ENCODE measurements at regions not wholly inside any gene's neighbourhood (a gene's known extent, or its start where the extent isn't known, plus 50 kb on each side); places are given as distances from the start of the nearest gene placed in this dataset.

- no peak overlapping the region for H3K4me3 ChIP-seq
- DNase-seq (ENCODE audit: low read depth, low spot score): no peak
- ChIA-PET CTCF (no interaction called here), SMC1A (ENCODE audit: uncharacterized antibody, unreplicated experiment) (interaction anchor here (1.1 kb wide), 1 partner anchor 10 kb away, joined by 3 read pairs; no protein-coding TSS in a partner anchor), RAD21 (ENCODE audit: unreplicated experiment) (no interaction called here), POLR2A (no interaction called here)
- H3K4me2 ChIP-seq (ENCODE audit: control insufficient read depth, insufficient read depth): no peak overlapping the region
- H4K20me1 ChIP-seq (ENCODE audit: control insufficient read depth, insufficient read depth): no peaks in the 10 kb centered on the region
- no peak overlapping the region for H3K9ac ChIP-seq (ENCODE audit: control insufficient read depth, insufficient read depth, low read length)
- no peaks in the 10 kb centered on the region for H3K36me3 ChIP-seq (ENCODE audit: control insufficient read depth in 2 of 2, insufficient read depth in 2 of 2, low read length in 1 of 2)
- no peaks in the 10 kb centered on the region for H3K4me1 ChIP-seq (ENCODE audit: control insufficient read depth, insufficient read depth, low read length)
- BruUV-seq (replicated peaks): no TSS peak
- in situ Hi-C loops (cut with MboI) (no loop called here), intact Hi-C loops (cut with micrococcal nuclease; ENCODE audit: unreplicated experiment) (no loop called here)
- 35% methylated on average over 1 of the region's 1 CpG for WGBS (ENCODE audit: insufficient coverage, insufficient replicate concordance, low lambda C conversion rate, missing lambda C conversion rate)
- FAIRE-seq: no peak
- H3K27me3 ChIP-seq (replicated peaks in 1 of 2; ENCODE audit: control insufficient read depth in 2 of 2, insufficient read depth in 2 of 2, low read length in 1 of 2): no peaks in the 10 kb centered on the region; a peak in 1 of 4 replicates
- ATAC-seq: no peak
- H3K79me2 ChIP-seq (ENCODE audit: control insufficient read depth, insufficient read depth, low read length): no peaks in the 10 kb centered on the region
- no peak overlapping the region for H3K27ac ChIP-seq (ENCODE audit: control insufficient read depth, insufficient read depth)
- H3K9me3 ChIP-seq (replicated peaks; ENCODE audit: control insufficient read depth, insufficient read depth, low read length): no peaks in the 10 kb centered on the region
- TF ChIP-seq, protein P1, sequence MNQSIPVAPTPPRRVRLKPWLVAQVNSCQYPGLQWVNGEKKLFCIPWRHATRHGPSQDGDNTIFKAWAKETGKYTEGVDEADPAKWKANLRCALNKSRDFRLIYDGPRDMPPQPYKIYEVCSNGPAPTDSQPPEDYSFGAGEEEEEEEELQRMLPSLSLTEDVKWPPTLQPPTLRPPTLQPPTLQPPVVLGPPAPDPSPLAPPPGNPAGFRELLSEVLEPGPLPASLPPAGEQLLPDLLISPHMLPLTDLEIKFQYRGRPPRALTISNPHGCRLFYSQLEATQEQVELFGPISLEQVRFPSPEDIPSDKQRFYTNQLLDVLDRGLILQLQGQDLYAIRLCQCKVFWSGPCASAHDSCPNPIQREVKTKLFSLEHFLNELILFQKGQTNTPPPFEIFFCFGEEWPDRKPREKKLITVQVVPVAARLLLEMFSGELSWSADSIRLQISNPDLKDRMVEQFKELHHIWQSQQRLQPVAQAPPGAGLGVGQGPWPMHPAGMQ (IDR thresholded peaks at IDR 0.05; ENCODE audit: borderline replicate concordance): no peak
- TF ChIP-seq FOXM1 (IDR thresholded peaks at IDR 0.05; ENCODE audit: low read depth, low read length): no peak
- TF ChIP-seq CHD1 (IDR thresholded peaks at IDR 0.05; ENCODE audit: low read depth, low read length): no peak
- no peak for TF ChIP-seq RAD21 (IDR thresholded peaks at IDR 0.05; ENCODE audit: insufficient read depth, low read depth, low read length)
- TF ChIP-seq SREBF1 (IDR thresholded peaks at IDR 0.05; ENCODE audit: low read length): no peak
- no peak for TF ChIP-seq ATF7 (IDR thresholded peaks at IDR 0.05; ENCODE audit: low read depth)
- TF ChIP-seq MYC (IDR thresholded peaks at IDR 0.05; ENCODE audit: insufficient read depth, insufficient read length, insufficient replicate concordance, low read length, severe bottlenecking): no peak
- no peak for TF ChIP-seq JUNB (IDR thresholded peaks at IDR 0.05)
- no peak for TF ChIP-seq ATF3 (IDR thresholded peaks at IDR 0.05; ENCODE audit: borderline replicate concordance, extremely low read depth, low read depth, low read length)
- TF ChIP-seq MEF2B (IDR thresholded peaks at IDR 0.05; ENCODE audit: partially characterized antibody, poor library complexity, severe bottlenecking): no peak
- no peak for TF ChIP-seq NFYB (IDR thresholded peaks at IDR 0.05; ENCODE audit: insufficient read depth, low read depth, low read length)
- no peak for TF ChIP-seq CHD2 (IDR thresholded peaks at IDR 0.05; ENCODE audit: borderline replicate concordance, low read depth, low read length)
- TF ChIP-seq, protein P2, sequence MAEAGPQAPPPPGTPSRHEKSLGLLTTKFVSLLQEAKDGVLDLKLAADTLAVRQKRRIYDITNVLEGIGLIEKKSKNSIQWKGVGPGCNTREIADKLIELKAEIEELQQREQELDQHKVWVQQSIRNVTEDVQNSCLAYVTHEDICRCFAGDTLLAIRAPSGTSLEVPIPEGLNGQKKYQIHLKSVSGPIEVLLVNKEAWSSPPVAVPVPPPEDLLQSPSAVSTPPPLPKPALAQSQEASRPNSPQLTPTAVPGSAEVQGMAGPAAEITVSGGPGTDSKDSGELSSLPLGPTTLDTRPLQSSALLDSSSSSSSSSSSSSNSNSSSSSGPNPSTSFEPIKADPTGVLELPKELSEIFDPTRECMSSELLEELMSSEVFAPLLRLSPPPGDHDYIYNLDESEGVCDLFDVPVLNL (IDR thresholded peaks at IDR 0.05; ENCODE audit: low read depth, low read length): no peak
- H2AFZ ChIP-seq (ENCODE audit: control insufficient read depth, low read depth, low read length): no peak overlapping the region
Observed at GRCh38 chr9:118108971-118109370, 404.8 kb downstream of the TLR4 start.

Data from GM12878 (cell line).